ENCODE measurements at regions not wholly inside any gene's neighbourhood (a gene's known extent, or its start where the extent isn't known, plus 50 kb on each side); places are given as distances from the start of the nearest gene placed in this dataset.

DNA sequence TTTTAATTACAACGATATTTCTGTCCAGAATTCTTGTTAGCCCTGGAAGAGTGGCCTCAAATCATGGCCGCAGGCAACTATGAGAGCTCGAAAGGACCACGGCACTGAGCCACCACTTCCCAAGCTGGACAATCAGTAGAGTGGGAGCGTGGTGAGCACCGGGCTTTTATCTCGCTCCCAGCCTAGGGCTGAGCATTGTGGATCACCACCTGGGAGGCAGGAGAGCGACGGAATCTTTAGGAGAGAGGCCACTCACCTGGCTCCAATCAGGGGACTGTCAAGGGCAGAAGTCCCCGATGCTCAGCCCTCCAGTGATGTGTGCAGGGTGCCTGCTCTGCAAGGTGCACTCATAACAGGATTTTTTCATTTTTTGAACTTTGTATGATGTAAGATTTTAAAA, 377.1 kb upstream of the B3GAT1 start:
- DNase-seq (ENCODE audit: low read depth) = no peak
- TF ChIP-seq, protein P1, sequence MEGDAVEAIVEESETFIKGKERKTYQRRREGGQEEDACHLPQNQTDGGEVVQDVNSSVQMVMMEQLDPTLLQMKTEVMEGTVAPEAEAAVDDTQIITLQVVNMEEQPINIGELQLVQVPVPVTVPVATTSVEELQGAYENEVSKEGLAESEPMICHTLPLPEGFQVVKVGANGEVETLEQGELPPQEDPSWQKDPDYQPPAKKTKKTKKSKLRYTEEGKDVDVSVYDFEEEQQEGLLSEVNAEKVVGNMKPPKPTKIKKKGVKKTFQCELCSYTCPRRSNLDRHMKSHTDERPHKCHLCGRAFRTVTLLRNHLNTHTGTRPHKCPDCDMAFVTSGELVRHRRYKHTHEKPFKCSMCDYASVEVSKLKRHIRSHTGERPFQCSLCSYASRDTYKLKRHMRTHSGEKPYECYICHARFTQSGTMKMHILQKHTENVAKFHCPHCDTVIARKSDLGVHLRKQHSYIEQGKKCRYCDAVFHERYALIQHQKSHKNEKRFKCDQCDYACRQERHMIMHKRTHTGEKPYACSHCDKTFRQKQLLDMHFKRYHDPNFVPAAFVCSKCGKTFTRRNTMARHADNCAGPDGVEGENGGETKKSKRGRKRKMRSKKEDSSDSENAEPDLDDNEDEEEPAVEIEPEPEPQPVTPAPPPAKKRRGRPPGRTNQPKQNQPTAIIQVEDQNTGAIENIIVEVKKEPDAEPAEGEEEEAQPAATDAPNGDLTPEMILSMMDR (conservative IDR thresholded peaks at IDR 0.05; ENCODE audit: low read depth, low read length) = no peak
- no peak overlapping the region for H3K4me3 ChIP-seq (ENCODE audit: low read length)

DNA sequence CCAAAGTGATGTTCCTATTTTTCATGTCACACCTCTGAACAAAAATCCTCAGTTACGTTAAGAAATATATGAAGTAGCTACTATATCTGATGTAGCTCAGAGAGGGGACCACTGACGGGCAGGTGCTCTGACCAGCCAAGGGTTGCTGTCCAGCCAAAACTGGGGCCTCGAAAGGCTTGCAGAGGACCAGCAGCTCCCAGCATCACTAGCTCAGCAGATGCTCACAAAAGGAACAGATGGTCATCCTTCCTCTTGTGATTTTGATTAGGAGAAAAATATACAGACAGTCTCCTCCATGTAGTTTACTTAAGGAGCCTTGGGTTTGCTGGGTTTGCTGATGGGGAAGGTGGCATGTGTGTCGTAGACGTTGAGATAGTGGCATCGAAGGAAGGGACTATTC, 374.6 kb upstream of the B3GAT1 start:
- DNase-seq (ENCODE audit: low read depth) = no peak
- TF ChIP-seq, protein P1 (conservative IDR thresholded peaks at IDR 0.05; ENCODE audit: low read depth, low read length) = no peak
- H3K4me3 ChIP-seq (ENCODE audit: low read length) = no peak overlapping the region

DNA sequence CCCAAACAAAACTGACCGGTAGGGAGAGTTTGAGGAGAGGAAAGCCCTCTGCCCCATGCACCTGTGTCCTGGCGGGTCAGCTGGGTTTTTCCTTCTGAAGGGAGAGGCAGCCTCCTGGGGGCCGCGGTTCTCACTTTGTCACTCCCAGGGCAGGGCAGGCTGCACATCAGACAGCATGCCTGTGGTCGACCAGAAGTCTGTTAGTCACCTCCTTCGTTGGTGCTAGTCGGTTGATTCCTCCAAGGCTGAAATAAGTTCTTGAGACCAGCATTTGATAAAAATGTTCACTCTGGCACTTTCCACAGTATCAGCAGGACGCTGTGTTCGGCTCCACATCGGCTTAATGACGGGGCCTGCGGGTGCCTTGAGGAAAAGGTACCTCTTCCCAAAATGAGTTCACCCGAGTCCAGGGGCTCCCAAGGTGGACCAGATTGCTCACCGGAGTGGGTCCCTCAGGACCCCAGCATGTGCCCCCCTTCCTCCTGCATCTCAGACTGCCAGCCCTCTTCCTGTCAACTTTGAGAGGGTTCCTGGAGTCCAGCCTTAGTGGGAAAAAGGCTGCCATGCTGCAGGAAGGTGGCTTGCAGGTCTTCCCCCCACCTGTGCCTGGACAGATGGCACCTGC, 373.7 kb upstream of the B3GAT1 start:
- DNase-seq (ENCODE audit: low read depth) = no peak
- TF ChIP-seq, protein P1 (conservative IDR thresholded peaks at IDR 0.05; ENCODE audit: low read depth, low read length) = no peak
- no peak overlapping the region for H3K4me3 ChIP-seq (ENCODE audit: low read length)

DNA sequence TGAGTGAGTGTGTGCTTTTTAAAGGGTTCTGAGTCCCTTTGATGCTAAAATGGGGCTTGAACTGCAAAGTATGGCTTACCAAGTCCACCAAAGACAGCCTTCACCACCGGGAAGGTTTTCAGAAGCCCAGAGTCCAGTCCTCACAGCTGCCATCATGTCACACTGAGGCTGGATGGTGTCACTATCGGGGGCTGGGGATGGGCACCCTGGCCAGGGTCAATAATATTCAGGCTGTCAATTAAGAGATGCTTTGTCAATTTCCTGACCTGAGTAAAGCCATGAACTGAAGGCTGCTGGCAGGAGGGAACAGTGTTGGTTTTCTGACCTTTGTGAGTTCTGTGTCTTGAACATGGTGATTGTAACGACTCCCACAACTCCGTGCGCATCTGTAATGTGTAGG, 373.0 kb upstream of the B3GAT1 start:
- TF ChIP-seq, protein P1 (conservative IDR thresholded peaks at IDR 0.05; ENCODE audit: low read depth, low read length) = no peak
- H3K4me3 ChIP-seq (ENCODE audit: low read length) = no peak overlapping the region
- DNase-seq (ENCODE audit: low read depth) = no peak

DNA sequence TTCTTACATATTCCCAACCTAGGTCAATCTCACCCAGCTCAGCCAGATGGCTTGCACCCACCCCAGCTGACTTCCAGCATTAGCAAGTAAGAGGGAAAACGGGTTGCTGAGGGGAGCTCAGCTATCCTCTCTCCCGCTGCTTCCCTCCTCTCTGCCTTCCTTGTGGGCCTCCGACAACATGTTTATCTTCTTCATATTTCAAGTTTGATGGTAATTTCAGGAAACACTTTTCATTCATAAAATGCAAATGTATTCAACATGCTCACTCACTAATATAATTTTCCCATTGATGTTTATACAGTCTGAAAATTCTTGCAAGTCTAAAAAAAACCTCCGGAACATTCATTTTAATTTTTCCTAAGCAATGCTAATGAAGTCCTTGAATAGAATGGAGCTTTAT, 372.5 kb upstream of the B3GAT1 start:
- TF ChIP-seq, protein P1 (conservative IDR thresholded peaks at IDR 0.05; ENCODE audit: low read depth, low read length) = no peak
- no peak overlapping the region for H3K4me3 ChIP-seq (ENCODE audit: low read length)
- DNase-seq (ENCODE audit: low read depth) = no peak

DNA sequence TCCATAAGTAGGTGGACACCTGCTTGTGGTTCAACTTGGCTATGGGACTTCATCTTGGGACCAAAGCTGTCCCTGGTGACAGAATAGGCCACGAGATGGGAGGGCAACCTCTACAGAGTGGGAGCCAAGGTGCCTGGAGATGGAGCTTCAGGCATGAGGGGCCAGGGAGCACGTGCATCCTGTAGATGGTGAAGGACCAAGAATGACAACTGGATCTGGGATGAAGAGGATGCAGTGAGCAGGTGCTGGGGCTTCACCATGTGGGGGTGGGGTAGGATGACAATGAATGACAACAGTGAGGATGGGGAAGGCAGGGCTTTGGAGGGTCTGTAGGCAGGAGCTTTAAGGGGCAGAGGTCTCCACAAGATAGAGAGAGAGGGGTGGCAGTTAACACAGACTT, 372.0 kb upstream of the B3GAT1 start:
- H3K4me3 ChIP-seq (ENCODE audit: low read length) = no peak overlapping the region
- no peak for DNase-seq (ENCODE audit: low read depth)
- TF ChIP-seq, protein P1 (conservative IDR thresholded peaks at IDR 0.05; ENCODE audit: low read depth, low read length) = no peak

DNA sequence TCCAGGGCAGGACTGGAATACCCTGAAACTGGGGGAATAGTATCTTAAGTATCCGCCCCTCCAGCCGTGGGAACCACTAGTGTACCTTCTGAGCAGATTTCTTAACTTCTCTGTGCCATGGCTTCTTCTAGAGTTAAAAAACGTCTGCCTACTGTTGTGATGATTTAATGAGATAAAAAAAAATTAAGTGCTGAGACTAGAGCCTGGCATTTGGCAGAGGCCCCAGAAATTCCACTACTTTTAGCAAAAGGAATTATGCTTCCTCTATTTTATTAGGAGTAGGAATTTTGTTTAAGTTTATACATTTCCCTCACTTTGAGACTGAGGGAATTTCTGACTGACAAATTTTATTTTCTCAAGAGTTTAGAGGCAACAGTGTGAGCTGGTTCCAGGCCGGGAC, 371.2 kb upstream of the B3GAT1 start:
- H3K4me3 ChIP-seq (ENCODE audit: low read length) = no peak overlapping the region
- TF ChIP-seq, protein P1 (conservative IDR thresholded peaks at IDR 0.05; ENCODE audit: low read depth, low read length) = no peak
- no peak for DNase-seq (ENCODE audit: low read depth)
